HepG2 (cell line): ENCODE measurements at regions not wholly inside any gene's neighbourhood (a gene's known extent, or its start where the extent isn't known, plus 50 kb on each side); places are given as distances from the start of the nearest gene placed in this dataset.

Experiments
- ELF1 ChIP-seq: sonication (generic); formaldehyde crosslinking; IDR thresholded peaks from 2 replicates; pipeline ENCODE4 v1.4.0; 2020; ENCODE audit warnings: missing genetic modification reagents
- EZH2 ChIP-seq: conservative IDR thresholded peaks from 2 replicates; pipeline ENCODE4 v1.6.1; 2012; ENCODE audit warnings: mild to moderate bottlenecking, low read depth, low read length, moderate library complexity
- ZNF10 ChIP-seq: sonication (generic); formaldehyde crosslinking; IDR thresholded peaks from 2 replicates; pipeline ENCODE4 v1.4.0; 2020; ENCODE audit warnings: mild to moderate bottlenecking, low read depth, missing genetic modification reagents, borderline replicate concordance
- ZNF496 ChIP-seq: sonication (generic); formaldehyde crosslinking; IDR thresholded peaks from 2 replicates; pipeline ENCODE4 v1.8.1; 2023; ENCODE audit warnings: mild to moderate bottlenecking, moderate library complexity, missing genetic modification reagents; ENCODE audit not compliant: insufficient replicate concordance
- TF ChIP-seq, protein P1 (sequence below): sonication (generic); formaldehyde crosslinking; IDR thresholded peaks from 2 replicates; pipeline ENCODE4 v1.4.0; 2020; ENCODE audit warnings: missing genetic modification reagents

DNA sequence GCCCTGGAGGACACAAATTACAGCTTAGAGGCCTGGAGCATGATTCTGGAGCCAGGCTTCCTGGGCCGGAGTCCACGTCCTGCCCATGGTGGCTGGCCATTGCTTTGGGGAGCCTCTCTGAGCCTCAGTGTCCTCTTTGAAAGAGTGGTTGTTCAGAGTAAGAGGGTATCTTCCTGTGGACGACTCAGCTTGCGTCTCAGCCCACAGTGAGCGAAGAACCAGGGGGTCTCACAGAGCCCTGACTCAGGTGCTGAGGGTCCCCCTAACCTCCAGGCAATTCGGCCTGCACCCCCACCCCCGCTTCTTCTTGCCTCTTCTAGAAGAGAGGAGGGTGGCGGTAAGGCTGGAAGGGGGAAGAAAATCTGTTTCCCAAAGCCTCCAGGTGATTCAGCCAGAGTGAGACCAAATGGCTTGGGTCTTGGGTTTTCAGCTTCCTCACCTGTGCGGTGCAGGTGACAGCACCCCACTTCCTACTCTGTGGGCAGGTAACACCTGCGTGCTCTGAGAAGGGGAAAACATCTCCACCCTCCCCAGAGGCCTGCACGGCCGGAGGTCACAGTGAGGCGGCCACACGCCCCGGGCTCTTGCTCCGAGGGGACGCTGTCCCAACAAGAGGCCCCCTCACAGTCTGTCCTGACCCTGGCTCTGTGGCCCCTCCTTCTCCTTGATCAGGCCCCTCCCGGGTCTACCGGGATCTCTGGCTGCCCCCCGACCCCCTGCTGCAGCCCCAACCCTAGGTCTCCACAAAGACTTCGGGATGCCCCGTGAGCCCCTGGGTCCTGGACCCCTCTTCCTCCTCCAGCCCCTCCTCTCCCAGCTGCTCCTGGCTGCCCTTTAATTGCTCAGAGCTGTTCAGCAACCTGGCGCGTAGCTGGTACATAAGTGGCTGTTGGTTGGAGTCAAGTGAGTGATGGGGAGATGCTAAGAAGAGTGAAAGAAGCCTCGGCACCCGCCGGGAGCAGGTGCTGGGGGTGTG, 119.2 kb downstream of the METRNL start:
- TF ChIP-seq EZH2 (no peak), ZNF496 (no peak), ZNF10 (CRISPR knock-in tag) (no peak), ELF1 (CRISPR knock-in tag) (no peak)
- TF ChIP-seq, protein P1, sequence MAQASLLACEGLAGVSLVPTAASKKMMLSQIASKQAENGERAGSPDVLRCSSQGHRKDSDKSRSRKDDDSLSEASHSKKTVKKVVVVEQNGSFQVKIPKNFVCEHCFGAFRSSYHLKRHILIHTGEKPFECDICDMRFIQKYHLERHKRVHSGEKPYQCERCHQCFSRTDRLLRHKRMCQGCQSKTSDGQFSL = no peak
